Fibroblast of lung (primary cell): ENCODE measurements at regions not wholly inside any gene's neighbourhood (a gene's known extent, or its start where the extent isn't known, plus 50 kb on each side); places are given as distances from the start of the nearest gene placed in this dataset.

Source experiments
- CTCF ChIP-seq, 2 donors: IDR thresholded peaks in 1 of 2; conservative IDR thresholded peaks in 1 of 2; 1 replicate in 1 of 2; 2 replicates in 1 of 2; pipeline ENCODE4 v1.5.1; 2011 to 2012; ENCODE audit warnings: low read length in 2 of 2, control low read depth in 1 of 2, inconsistent platforms in 1 of 2, low read depth in 1 of 2, mild to moderate bottlenecking in 1 of 2
- EZH2 ChIP-seq: IDR thresholded peaks from 2 replicates; pipeline ENCODE4 v1.5.1; 2012; ENCODE audit warnings: low read length, control low read depth, mild to moderate bottlenecking; ENCODE audit errors: missing control alignments

GRCh38 chr6:26155061-26155930, 68.1 kb downstream of the HFE start:
- TF ChIP-seq EZH2 = no peak
- no peak for TF ChIP-seq CTCF (conservative IDR thresholded peaks at IDR 0.05 in 1 of 2, IDR thresholded peaks at IDR 0.05 in 1 of 2; ENCODE audit: low read depth in 1 of 2, low read length in 2 of 2)
